OCI-LY7 (cell line): ENCODE measurements at regions not wholly inside any gene's neighbourhood (a gene's known extent, or its start where the extent isn't known, plus 50 kb on each side); places are given as distances from the start of the nearest gene placed in this dataset.

Source experiments
- BruUV-seq: library from RNA; stranded (reverse); fragments of 400-500 nt; replicated peaks from 2 replicates; lab custom pipeline; 2021; lab: Mats Ljungman, UMichigan
- CTCF ChIA-PET: fragments of 300-600 bp; sonication (Branson Sonifier 250); formaldehyde crosslinking; loops from one replicate; lab custom pipeline; 2022; ENCODE audit warnings: antibody characterized with exemption; ENCODE audit not compliant: unreplicated experiment; lab: Charles Lee
- POLR2A ChIA-PET: fragments of 300-600 bp; sonication (Branson Sonifier 250); formaldehyde crosslinking; loops from one replicate; lab custom pipeline; 2022; ENCODE audit warnings: antibody characterized with exemption; lab: Charles Lee
- DNase-seq: peaks from one replicate; pipeline ENCODE4 v3.0.0-alpha.2; 2015; ENCODE audit warnings: low spot score
- H2AFZ ChIP-seq: fragments of 200-600 bp; sonication (generic), shearing (Covaris generic); 2 replicates; pipeline ENCODE4 v1.6.1; 2014; ENCODE audit warnings: mild to moderate bottlenecking, antibody characterized with exemption, low read length, moderate library complexity
- H3K27ac ChIP-seq: fragments of 200-600 bp; sonication (generic); 2 replicates; pipeline ENCODE4 v1.5.1; 2014; ENCODE audit warnings: mixed run types, low read depth, mild to moderate bottlenecking, moderate library complexity, low read length, inconsistent platforms; ENCODE audit not compliant: poor library complexity, severe bottlenecking
- H3K36me3 ChIP-seq: fragments of 200-600 bp; sonication (generic); 2 replicates; pipeline ENCODE4 v1.6.1; 2014; ENCODE audit warnings: mild to moderate bottlenecking, antibody characterized with exemption, low read length, moderate library complexity, mixed read lengths; ENCODE audit not compliant: insufficient read depth
- H3K4me1 ChIP-seq: fragments of 200-600 bp; sonication (generic); 2 replicates; pipeline ENCODE4 v1.5.1; 2014; ENCODE audit warnings: mild to moderate bottlenecking, low read length; ENCODE audit not compliant: insufficient read depth, poor library complexity, severe bottlenecking
- H3K4me2 ChIP-seq: fragments of 200-600 bp; sonication (generic); 2 replicates; pipeline ENCODE4 v1.6.1; 2014; ENCODE audit warnings: mild to moderate bottlenecking, low read length
- H3K4me3 ChIP-seq: fragments of 200-600 bp; sonication (generic); 2 replicates; pipeline ENCODE4 v1.5.1; 2014; ENCODE audit warnings: mild to moderate bottlenecking, low read depth, low read length; ENCODE audit not compliant: poor library complexity, severe bottlenecking
- H3K79me2 ChIP-seq: fragments of 200-600 bp; sonication (generic); 2 replicates; pipeline ENCODE4 v1.6.1; 2016; ENCODE audit warnings: low read depth, mild to moderate bottlenecking, low read length, moderate library complexity, mixed read lengths; ENCODE audit not compliant: insufficient read depth
- H3K9me2 ChIP-seq: fragments of 200-600 bp; sonication (generic); 2 replicates; pipeline ENCODE4 v1.6.1; 2016; ENCODE audit warnings: mild to moderate bottlenecking, low read length, mixed read lengths; ENCODE audit not compliant: insufficient read depth
- H3K9me3 ChIP-seq: fragments of 200-600 bp; sonication (generic); 2 replicates; pipeline ENCODE4 v1.6.1; 2014; ENCODE audit warnings: mild to moderate bottlenecking, mixed run types, low read length, mixed read lengths
- H4K20me1 ChIP-seq: fragments of 200-600 bp; sonication (generic); 2 replicates; pipeline ENCODE4 v1.6.1; 2014; ENCODE audit warnings: mild to moderate bottlenecking, antibody characterized with exemption, low read length, moderate library complexity, mixed read lengths; ENCODE audit not compliant: insufficient read depth
- CTCF ChIP-seq: fragments of 200-600 bp; sonication (generic); conservative IDR thresholded peaks from 2 replicates; pipeline ENCODE4 v1.5.1; 2014; ENCODE audit warnings: mild to moderate bottlenecking, antibody characterized with exemption, low read length, moderate library complexity, mixed read lengths
- EZH2phosphoT487 ChIP-seq: fragments of 200-600 bp; sonication (generic); IDR thresholded peaks from 2 replicates; pipeline ENCODE4 v1.6.1; 2018; ENCODE audit warnings: low read depth, borderline replicate concordance, mild to moderate bottlenecking, mixed run types, antibody characterized with exemption, low read length, moderate library complexity, mixed read lengths
- intact Hi-C: fragments of 100-400 bp; cut with micrococcal nuclease; formaldehyde crosslinking; loops from one replicate; pipeline ENCODE4 v1.10.0; 2022; ENCODE audit not compliant: unreplicated experiment

- Histone ChIP-seq H4K20me1 (no peaks in the 10 kb centered on the region), H3K9me2 (no peaks in the 10 kb centered on the region), H3K9me3 (no peaks in the 10 kb centered on the region), H3K27ac (no peak overlapping the region), H3K4me2 (no peak overlapping the region), H3K36me3 (no peaks in the 10 kb centered on the region), H2AFZ (no peak overlapping the region), H3K4me1 (peaks cover 18% of the 10 kb centered on the region), H3K79me2 (no peaks in the 10 kb centered on the region), H3K4me3 (no peak overlapping the region)
- no peak for DNase-seq
- CTCF ChIA-PET: no interaction called here
- intact Hi-C loops: loop anchor here (5.0 kb wide), 1 partner anchor 47 kb away; no protein-coding TSS in a partner anchor
- POLR2A ChIA-PET: no interaction called here
- BruUV-seq: no TSS peak
- TF ChIP-seq CTCF: no peak
- no peak for TF ChIP-seq EZH2phosphoT487
Measured at GRCh38 chr20:62570403-62570802, 71.9 kb upstream of the SLCO4A1 start.

- H2AFZ ChIP-seq: no peak overlapping the region
- TF ChIP-seq EZH2phosphoT487: no peak
- no peak for TF ChIP-seq CTCF
- BruUV-seq: no TSS peak
- intact Hi-C loops: loop anchor here (5.0 kb wide), 1 partner anchor 46 kb away; no protein-coding TSS in a partner anchor
- no peaks in the 10 kb centered on the region for H3K36me3 ChIP-seq
- POLR2A ChIA-PET: interaction anchor here (0.6 kb wide), 2 partner anchors 13 to 52 kb away, joined by 3 read pairs; no protein-coding TSS in a partner anchor
- peak overlapping the region; percentile 48 for H3K4me2 ChIP-seq
- no peaks in the 10 kb centered on the region for H3K9me3 ChIP-seq
- no peaks in the 10 kb centered on the region for H3K79me2 ChIP-seq
- no peak for DNase-seq
- peaks cover 18% of the 10 kb centered on the region for H3K4me1 ChIP-seq
- H3K27ac ChIP-seq: no peak overlapping the region
- H3K4me3 ChIP-seq: no peak overlapping the region
- H3K9me2 ChIP-seq: no peaks in the 10 kb centered on the region
- CTCF ChIA-PET: interaction anchor here (0.5 to 0.7 kb wide), 2 partner anchors 46 to 971 kb away, joined by 3 read pairs; no protein-coding TSS in a partner anchor
- no peaks in the 10 kb centered on the region for H4K20me1 ChIP-seq
Measured at GRCh38 chr20:62570897-62571668, 71.2 kb upstream of the SLCO4A1 start.
